ENCODE measurements at regions not wholly inside any gene's neighbourhood (a gene's known extent, or its start where the extent isn't known, plus 50 kb on each side); places are given as distances from the start of the nearest gene placed in this dataset.

- Histone ChIP-seq H4K20me1 (ENCODE audit: insufficient read depth, low read length) (no peaks in the 10 kb centered on the region), H3K36me3 (ENCODE audit: insufficient read depth, low read length) (no peaks in the 10 kb centered on the region), H3K79me2 (ENCODE audit: insufficient read depth, low read length) (no peaks in the 10 kb centered on the region), H3K4me3 (ENCODE audit: insufficient read depth, low read length) (no peak overlapping the region), H2AFZ (ENCODE audit: low read length) (no peak overlapping the region), H3K4me1 (ENCODE audit: insufficient read depth, low read length) (no peaks in the 10 kb centered on the region), H3K4me2 (ENCODE audit: insufficient read depth, low read length) (no peak overlapping the region), H3K27ac (ENCODE audit: low read depth, low read length) (no peak overlapping the region), H3K9me3 (ENCODE audit: low read depth, low read length) (no peaks in the 10 kb centered on the region), H3K27me3 (ENCODE audit: insufficient read depth, low read length) (no peaks in the 10 kb centered on the region)
- no peak for DNase-seq (ENCODE audit: insufficient read length, low spot score, missing footprints)
- no peak for TF ChIP-seq CTCF (IDR thresholded peaks at IDR 0.05; ENCODE audit: extremely low read depth, low read depth, low read length)
Measured at GRCh38 chr17:33381201-33381600, 88.1 kb upstream of the ASIC2 start.

GRCh38 chr17:33383488-33384023 lies 90.5 kb upstream of the ASIC2 start:
- H4K20me1 ChIP-seq (ENCODE audit: insufficient read depth, low read length), result no peaks in the 10 kb centered on the region
- H3K9me3 ChIP-seq (ENCODE audit: low read depth, low read length), result no peaks in the 10 kb centered on the region
- H3K4me1 ChIP-seq (ENCODE audit: insufficient read depth, low read length), result no peaks in the 10 kb centered on the region
- no peaks in the 10 kb centered on the region for H3K36me3 ChIP-seq (ENCODE audit: insufficient read depth, low read length)
- no peak for TF ChIP-seq CTCF (IDR thresholded peaks at IDR 0.05; ENCODE audit: extremely low read depth, low read depth, low read length)
- no peak overlapping the region for H3K27ac ChIP-seq (ENCODE audit: low read depth, low read length)
- no peak for DNase-seq (ENCODE audit: insufficient read length, low spot score, missing footprints)
- no peak overlapping the region for H3K4me3 ChIP-seq (ENCODE audit: insufficient read depth, low read length)
- H3K27me3 ChIP-seq (ENCODE audit: insufficient read depth, low read length), result no peaks in the 10 kb centered on the region
- H2AFZ ChIP-seq (ENCODE audit: low read length), result no peak overlapping the region
- H3K4me2 ChIP-seq (ENCODE audit: insufficient read depth, low read length), result no peak overlapping the region
- no peaks in the 10 kb centered on the region for H3K79me2 ChIP-seq (ENCODE audit: insufficient read depth, low read length)

GRCh38 chr17:33385133-33385532 lies 92.0 kb upstream of the ASIC2 start:
- Histone ChIP-seq H3K9me3 (ENCODE audit: low read depth, low read length) (no peaks in the 10 kb centered on the region), H3K36me3 (ENCODE audit: insufficient read depth, low read length) (no peaks in the 10 kb centered on the region), H3K4me2 (ENCODE audit: insufficient read depth, low read length) (no peak overlapping the region), H3K27ac (ENCODE audit: low read depth, low read length) (no peak overlapping the region), H3K79me2 (ENCODE audit: insufficient read depth, low read length) (no peaks in the 10 kb centered on the region), H3K4me3 (ENCODE audit: insufficient read depth, low read length) (no peak overlapping the region), H4K20me1 (ENCODE audit: insufficient read depth, low read length) (no peaks in the 10 kb centered on the region), H2AFZ (ENCODE audit: low read length) (no peak overlapping the region), H3K27me3 (ENCODE audit: insufficient read depth, low read length) (no peaks in the 10 kb centered on the region), H3K4me1 (ENCODE audit: insufficient read depth, low read length) (no peaks in the 10 kb centered on the region)
- no peak for TF ChIP-seq CTCF (IDR thresholded peaks at IDR 0.05; ENCODE audit: extremely low read depth, low read depth, low read length)
- DNase-seq (ENCODE audit: insufficient read length, low spot score, missing footprints), result no peak

GRCh38 chr17:33385713-33386112 lies 92.6 kb upstream of the ASIC2 start:
- Histone ChIP-seq H3K4me2 (ENCODE audit: insufficient read depth, low read length) (no peak overlapping the region), H3K27ac (ENCODE audit: low read depth, low read length) (no peak overlapping the region), H2AFZ (ENCODE audit: low read length) (no peak overlapping the region), H3K4me3 (ENCODE audit: insufficient read depth, low read length) (no peak overlapping the region), H3K36me3 (ENCODE audit: insufficient read depth, low read length) (no peaks in the 10 kb centered on the region), H4K20me1 (ENCODE audit: insufficient read depth, low read length) (no peaks in the 10 kb centered on the region), H3K79me2 (ENCODE audit: insufficient read depth, low read length) (no peaks in the 10 kb centered on the region), H3K27me3 (ENCODE audit: insufficient read depth, low read length) (no peaks in the 10 kb centered on the region), H3K9me3 (ENCODE audit: low read depth, low read length) (no peaks in the 10 kb centered on the region), H3K4me1 (ENCODE audit: insufficient read depth, low read length) (no peaks in the 10 kb centered on the region)
- TF ChIP-seq CTCF (IDR thresholded peaks at IDR 0.05; ENCODE audit: extremely low read depth, low read depth, low read length), result no peak
- DNase-seq (ENCODE audit: insufficient read length, low spot score, missing footprints), result no peak
